KMS-11 (cell line): ENCODE measurements at regions not wholly inside any gene's neighbourhood (a gene's known extent, or its start where the extent isn't known, plus 50 kb on each side); places are given as distances from the start of the nearest gene placed in this dataset.

ENCODE experiments used
- H2AFZ ChIP-seq: fragments of 200-600 bp; sonication (generic); 2 replicates; pipeline ENCODE4 v1.6.1; 2016; ENCODE audit warnings: antibody characterized with exemption, mixed run types, low read depth
- H3K27ac ChIP-seq: fragments of 200-600 bp; sonication (generic); 2 replicates; pipeline ENCODE4 v1.6.1; 2016; ENCODE audit warnings: mild to moderate bottlenecking, mixed run types
- H3K27me3 ChIP-seq: fragments of 200-600 bp; sonication (generic); 2 replicates; pipeline ENCODE4 v1.6.1; 2017; ENCODE audit warnings: mild to moderate bottlenecking, low read depth, mixed run types, moderate library complexity; ENCODE audit not compliant: insufficient read depth
- H3K36me3 ChIP-seq: fragments of 200-600 bp; sonication (generic); 2 replicates; pipeline ENCODE4 v1.6.1; 2017; ENCODE audit warnings: mild to moderate bottlenecking, mixed run types; ENCODE audit not compliant: insufficient read depth
- H3K4me1 ChIP-seq: fragments of 200-600 bp; sonication (generic); 2 replicates; pipeline ENCODE4 v1.6.1; 2016; ENCODE audit warnings: mild to moderate bottlenecking, low read depth, mixed run types; ENCODE audit not compliant: poor library complexity, severe bottlenecking
- H3K4me2 ChIP-seq: fragments of 200-600 bp; sonication (generic); 2 replicates; pipeline ENCODE4 v1.7.0; 2016; ENCODE audit warnings: mild to moderate bottlenecking, mixed run types
- H3K4me3 ChIP-seq: fragments of 200-600 bp; sonication (generic); IDR thresholded peaks from 2 replicates; pipeline ENCODE4 v1.6.1; 2017; ENCODE audit warnings: low read depth, low read length, mixed read lengths; ENCODE audit not compliant: insufficient read depth
- H3K79me2 ChIP-seq: fragments of 200-600 bp; sonication (generic); 2 replicates; pipeline ENCODE4 v1.6.1; 2016; ENCODE audit warnings: low read depth, mixed run types; ENCODE audit not compliant: insufficient read depth
- H3K9ac ChIP-seq: fragments of 200-600 bp; sonication (generic); 2 replicates; pipeline ENCODE4 v1.6.1; 2016; ENCODE audit warnings: mild to moderate bottlenecking, mixed run types
- H4K20me1 ChIP-seq: fragments of 200-600 bp; sonication (generic); 2 replicates; pipeline ENCODE4 v1.6.1; 2016; ENCODE audit warnings: mild to moderate bottlenecking, mixed run types; ENCODE audit not compliant: insufficient read depth
- CTCF ChIP-seq: fragments of 200-600 bp; sonication (generic); conservative IDR thresholded peaks from 2 replicates; pipeline ENCODE4 v1.6.1; 2017; ENCODE audit warnings: low read depth, mild to moderate bottlenecking, antibody characterized with exemption, low read length, moderate library complexity, mixed read lengths

DNA sequence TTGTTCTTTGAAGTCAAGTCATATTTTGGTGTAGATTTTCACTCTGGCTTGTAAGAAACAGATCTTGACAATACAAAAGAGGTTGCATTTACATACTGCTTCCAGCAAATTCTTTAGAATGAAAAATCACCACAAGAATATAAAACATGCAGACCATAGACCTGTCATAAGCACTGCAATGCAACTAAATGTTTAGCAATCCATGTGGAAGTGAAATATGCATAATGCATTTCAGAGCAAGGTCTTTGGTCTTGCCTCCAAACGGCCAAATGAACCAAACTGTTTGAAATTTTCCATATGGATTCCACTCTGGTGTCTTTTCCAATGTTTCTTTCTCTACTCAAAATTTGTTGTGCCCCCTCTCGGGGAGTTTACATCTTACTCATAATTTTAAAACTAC, 271.0 kb upstream of the CDH20 start:
- Histone ChIP-seq H3K36me3 (no peaks in the 10 kb centered on the region), H3K4me1 (no peaks in the 10 kb centered on the region), H3K9ac (no peak overlapping the region), H3K4me3 (no peak overlapping the region), H4K20me1 (no peaks in the 10 kb centered on the region), H2AFZ (no peak overlapping the region), H3K27ac (no peak overlapping the region), H3K79me2 (no peaks in the 10 kb centered on the region), H3K4me2 (no peak overlapping the region), H3K27me3 (no peaks in the 10 kb centered on the region)
- no peak for TF ChIP-seq CTCF

DNA sequence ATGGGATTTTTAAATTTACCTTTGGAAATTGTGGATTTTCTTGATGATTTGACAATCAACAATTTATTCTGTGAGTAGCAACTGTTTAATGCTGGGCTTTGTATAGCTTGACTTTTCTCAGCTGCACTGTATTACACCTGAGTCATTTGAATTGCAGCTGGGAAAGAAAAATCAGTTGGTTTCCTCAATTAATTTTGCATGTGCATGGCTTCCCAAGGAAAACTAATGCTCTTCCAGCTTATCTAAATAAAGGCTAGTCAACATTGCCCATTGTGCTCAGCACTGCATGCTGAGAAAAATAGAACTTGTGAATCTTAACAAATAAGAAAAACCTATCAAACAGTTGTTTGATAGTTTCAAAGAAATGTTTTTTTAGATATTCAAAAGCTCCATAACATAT, 268.3 kb upstream of the CDH20 start:
- no peaks in the 10 kb centered on the region for H3K4me1 ChIP-seq
- no peak overlapping the region for H2AFZ ChIP-seq
- H3K36me3 ChIP-seq: no peaks in the 10 kb centered on the region
- no peak overlapping the region for H3K27ac ChIP-seq
- H3K27me3 ChIP-seq: no peaks in the 10 kb centered on the region
- H4K20me1 ChIP-seq: no peaks in the 10 kb centered on the region
- no peak overlapping the region for H3K9ac ChIP-seq
- no peak for TF ChIP-seq CTCF
- H3K4me2 ChIP-seq: no peak overlapping the region
- H3K4me3 ChIP-seq: no peak overlapping the region
- H3K79me2 ChIP-seq: no peaks in the 10 kb centered on the region

GRCh38 chr18:61076986-61077385, 256.2 kb upstream of the CDH20 start:
- H3K27me3 ChIP-seq: no peaks in the 10 kb centered on the region
- TF ChIP-seq CTCF: no peak
- no peaks in the 10 kb centered on the region for H3K36me3 ChIP-seq
- H3K27ac ChIP-seq: no peak overlapping the region
- H2AFZ ChIP-seq: no peak overlapping the region
- H4K20me1 ChIP-seq: no peaks in the 10 kb centered on the region
- H3K4me1 ChIP-seq: no peaks in the 10 kb centered on the region
- no peaks in the 10 kb centered on the region for H3K79me2 ChIP-seq
- no peak overlapping the region for H3K4me2 ChIP-seq
- no peak overlapping the region for H3K9ac ChIP-seq
- no peak overlapping the region for H3K4me3 ChIP-seq

GRCh38 chr18:61079714-61080113, 253.5 kb upstream of the CDH20 start:
- no peak overlapping the region for H3K4me3 ChIP-seq
- no peaks in the 10 kb centered on the region for H3K36me3 ChIP-seq
- no peak for TF ChIP-seq CTCF

More at GRCh38 chr18:61079714-61080113, 253.5 kb upstream of the CDH20 start:
- H4K20me1 ChIP-seq: no peaks in the 10 kb centered on the region
- no peaks in the 10 kb centered on the region for H3K27me3 ChIP-seq
- no peaks in the 10 kb centered on the region for H3K4me1 ChIP-seq
- H3K79me2 ChIP-seq: no peaks in the 10 kb centered on the region
- no peak overlapping the region for H3K27ac ChIP-seq
- no peak overlapping the region for H3K4me2 ChIP-seq
- H3K9ac ChIP-seq: no peak overlapping the region
- H2AFZ ChIP-seq: no peak overlapping the region
